Fibroblast of lung (primary cell): ENCODE measurements at regions not wholly inside any gene's neighbourhood (a gene's known extent, or its start where the extent isn't known, plus 50 kb on each side); places are given as distances from the start of the nearest gene placed in this dataset.

ENCODE experiments used
- DNase-seq, 2 donors: peaks; one replicate each; pipeline versions ENCODE4 v3.0.0 to v3.0.0-alpha.2; 2010; ENCODE audit warnings: low read depth in 2 of 2
- H2AFZ ChIP-seq: 2 replicates; pipeline ENCODE4 v1.5.1; 2012; ENCODE audit warnings: low read length, control low read depth, inconsistent platforms
- H3K27ac ChIP-seq: 2 replicates; pipeline ENCODE4 v1.5.1; 2011; ENCODE audit warnings: low read length, control low read depth; ENCODE audit not compliant: insufficient read depth
- H3K27me3 ChIP-seq: 2 replicates; pipeline ENCODE4 v1.5.1; 2011; ENCODE audit warnings: mild to moderate bottlenecking, low read length; ENCODE audit not compliant: control insufficient read depth, insufficient read depth
- H3K36me3 ChIP-seq: 2 replicates; pipeline ENCODE4 v1.5.1; 2011; ENCODE audit warnings: low read length; ENCODE audit not compliant: control insufficient read depth, insufficient read depth
- H3K4me1 ChIP-seq: 2 replicates; pipeline ENCODE4 v1.5.1; 2011; ENCODE audit warnings: low read length; ENCODE audit not compliant: control insufficient read depth, insufficient read depth; ENCODE audit errors: extremely low read depth
- H3K4me2 ChIP-seq: 2 replicates; pipeline ENCODE4 v1.5.1; 2011; ENCODE audit warnings: low read length, control low read depth; ENCODE audit not compliant: insufficient read depth; ENCODE audit errors: extremely low read depth
- H3K4me3 ChIP-seq, 4 experiments: fragments of 200-600 bp in 1 of 4; sonication (generic) in 1 of 4; replicated peaks in 1 of 4; 2 replicates each; pipeline ENCODE4 v1.5.1; 2011 to 2016; ENCODE audit warnings: low read length in 4 of 4, low read depth in 3 of 4, mild to moderate bottlenecking in 3 of 4, control low read depth in 2 of 4, inconsistent platforms in 1 of 4, mixed read lengths in 1 of 4; ENCODE audit not compliant: insufficient read depth in 1 of 4; ENCODE audit errors: control extremely low read depth in 1 of 4
- H3K79me2 ChIP-seq: 2 replicates; pipeline ENCODE4 v1.5.1; 2012; ENCODE audit warnings: mild to moderate bottlenecking, low read length, inconsistent platforms; ENCODE audit not compliant: control insufficient read depth, insufficient read depth
- H3K9ac ChIP-seq: 2 replicates; pipeline ENCODE4 v1.5.1; 2011; ENCODE audit warnings: mild to moderate bottlenecking, low read length, control low read depth; ENCODE audit not compliant: insufficient read depth
- H3K9me3 ChIP-seq: 2 replicates; pipeline ENCODE4 v1.5.1; 2012; ENCODE audit warnings: low read depth, low read length; ENCODE audit not compliant: control insufficient read depth, insufficient read depth
- H4K20me1 ChIP-seq: 2 replicates; pipeline ENCODE4 v1.5.1; 2011; ENCODE audit warnings: low read length; ENCODE audit not compliant: control insufficient read depth, insufficient read depth; ENCODE audit errors: extremely low read depth
- CTCF ChIP-seq, 2 donors: IDR thresholded peaks in 1 of 2; conservative IDR thresholded peaks in 1 of 2; 1 replicate in 1 of 2; 2 replicates in 1 of 2; pipeline ENCODE4 v1.5.1; 2011 to 2012; ENCODE audit warnings: low read length in 2 of 2, control low read depth in 1 of 2, inconsistent platforms in 1 of 2, low read depth in 1 of 2, mild to moderate bottlenecking in 1 of 2
- EZH2 ChIP-seq: IDR thresholded peaks from 2 replicates; pipeline ENCODE4 v1.5.1; 2012; ENCODE audit warnings: low read length, control low read depth, mild to moderate bottlenecking; ENCODE audit errors: missing control alignments

GRCh38 chr4:11158971-11159370 lies 269.7 kb downstream of the HS3ST1 start:
- H4K20me1 ChIP-seq: no peaks in the 10 kb centered on the region
- H3K4me2 ChIP-seq: no peak overlapping the region
- no peak for DNase-seq
- H3K9me3 ChIP-seq: no peaks in the 10 kb centered on the region
- no peak overlapping the region for H3K4me3 ChIP-seq
- no peak overlapping the region for H3K9ac ChIP-seq
- no peak overlapping the region for H2AFZ ChIP-seq
- H3K79me2 ChIP-seq: no peaks in the 10 kb centered on the region
- no peak for TF ChIP-seq CTCF (conservative IDR thresholded peaks at IDR 0.05 in 1 of 2, IDR thresholded peaks at IDR 0.05 in 1 of 2; ENCODE audit: low read depth in 1 of 2, low read length in 2 of 2)
- no peak for TF ChIP-seq EZH2
- no peaks in the 10 kb centered on the region for H3K36me3 ChIP-seq
- no peak overlapping the region for H3K27ac ChIP-seq
- H3K4me1 ChIP-seq: no peaks in the 10 kb centered on the region
- H3K27me3 ChIP-seq: no peaks in the 10 kb centered on the region

GRCh38 chr4:11155208-11155867 lies 273.4 kb downstream of the HS3ST1 start:
- H3K4me2 ChIP-seq: no peak overlapping the region
- DNase-seq: peak in 1 of 2 donors; percentile 20
- TF ChIP-seq EZH2 (no peak), CTCF (conservative IDR thresholded peaks at IDR 0.05 in 1 of 2, IDR thresholded peaks at IDR 0.05 in 1 of 2; ENCODE audit: low read depth in 1 of 2, low read length in 2 of 2) (no peak)
- H3K9ac ChIP-seq: no peak overlapping the region
- no peaks in the 10 kb centered on the region for H3K27me3 ChIP-seq
- H4K20me1 ChIP-seq: no peaks in the 10 kb centered on the region
- no peak overlapping the region for H3K27ac ChIP-seq
- no peak overlapping the region for H2AFZ ChIP-seq
- no peaks in the 10 kb centered on the region for H3K4me1 ChIP-seq
- no peaks in the 10 kb centered on the region for H3K79me2 ChIP-seq
- no peaks in the 10 kb centered on the region for H3K9me3 ChIP-seq
- H3K36me3 ChIP-seq: no peaks in the 10 kb centered on the region
- H3K4me3 ChIP-seq: no peak overlapping the region

- Histone ChIP-seq H3K27ac (no peak overlapping the region), H3K4me2 (no peak overlapping the region)
- TF ChIP-seq CTCF (conservative IDR thresholded peaks at IDR 0.05 in 1 of 2, IDR thresholded peaks at IDR 0.05 in 1 of 2; ENCODE audit: low read depth in 1 of 2, low read length in 2 of 2): no peak
- no peak for TF ChIP-seq EZH2
These were observed 275.4 kb downstream of the HS3ST1 start for GRCh38 chr4:11153171-11153750.

More at GRCh38 chr4:11153171-11153750, 275.4 kb downstream of the HS3ST1 start:
- Histone ChIP-seq H3K36me3 (no peaks in the 10 kb centered on the region), H2AFZ (no peak overlapping the region), H3K4me1 (no peaks in the 10 kb centered on the region), H3K79me2 (no peaks in the 10 kb centered on the region), H3K4me3 (no peak overlapping the region), H3K27me3 (no peaks in the 10 kb centered on the region), H3K9ac (no peak overlapping the region), H4K20me1 (no peaks in the 10 kb centered on the region), H3K9me3 (no peaks in the 10 kb centered on the region)
- DNase-seq: no peak
